CD14-positive monocyte (primary cell): ENCODE measurements at regions not wholly inside any gene's neighbourhood (a gene's known extent, or its start where the extent isn't known, plus 50 kb on each side); places are given as distances from the start of the nearest gene placed in this dataset.

Experiments used
- DNase-seq, 3 donors: peaks; one replicate each; pipeline ENCODE4 v3.0.0-alpha.2; 2011 to 2022
- H2AFZ ChIP-seq: 2 replicates; pipeline ENCODE4 v1.6.0; 2012; ENCODE audit warnings: mild to moderate bottlenecking, low read depth, low read length, inconsistent platforms; ENCODE audit not compliant: insufficient read depth, poor library complexity, severe bottlenecking
- H3K27ac ChIP-seq, 2 donors: 1 replicate in 1 of 2; 2 replicates in 1 of 2; pipeline ENCODE4 v1.5.1; 2012 to 2013; ENCODE audit warnings: low read length in 2 of 2, control low read depth in 1 of 2, inconsistent platforms in 1 of 2, low read depth in 1 of 2, mild to moderate bottlenecking in 1 of 2
- H3K27me3 ChIP-seq, 2 donors: one replicate each; pipeline versions ENCODE4 v1.6.0 to v1.6.1; 2011 to 2013; ENCODE audit warnings: low read length in 2 of 2; ENCODE audit not compliant: control insufficient read depth in 2 of 2, insufficient read depth in 2 of 2
- H3K36me3 ChIP-seq, 2 donors: replicated peaks in 1 of 2; 1 replicate in 1 of 2; 2 replicates in 1 of 2; pipeline versions ENCODE4 v1.5.1 to v1.6.1; 2012 to 2013; ENCODE audit warnings: low read length in 2 of 2, control low read depth in 1 of 2, inconsistent platforms in 1 of 2, mild to moderate bottlenecking in 1 of 2; ENCODE audit not compliant: insufficient read depth in 2 of 2, control insufficient read depth in 1 of 2
- H3K4me1 ChIP-seq, 2 donors: 1 replicate in 1 of 2; 2 replicates in 1 of 2; pipeline versions ENCODE4 v1.5.1 to v1.6.1; 2012 to 2013; ENCODE audit warnings: low read length in 2 of 2, control low read depth in 1 of 2, inconsistent platforms in 1 of 2, mild to moderate bottlenecking in 1 of 2, moderate library complexity in 1 of 2; ENCODE audit not compliant: insufficient read depth in 2 of 2, control insufficient read depth in 1 of 2
- H3K4me2 ChIP-seq: replicated peaks from 2 replicates; pipeline ENCODE3; 2012; ENCODE audit warnings: low read length, moderate library complexity, mild to moderate bottlenecking; ENCODE audit not compliant: poor library complexity, severe bottlenecking; ENCODE audit errors: extremely low read depth
- H3K4me3 ChIP-seq, 3 experiments: fragments of 200-600 bp in 1 of 3; sonication (generic) in 1 of 3; replicated peaks in 1 of 3; 1 replicate in 2 of 3; 2 replicates in 1 of 3; pipeline ENCODE4 v1.5.1; 2011 to 2013; ENCODE audit warnings: low read length in 3 of 3, mild to moderate bottlenecking in 3 of 3, control low read depth in 2 of 3, low read depth in 2 of 3, inconsistent platforms in 1 of 3, moderate library complexity in 1 of 3
- H3K79me2 ChIP-seq: 2 replicates; pipeline ENCODE4 v1.6.0; 2012; ENCODE audit warnings: mild to moderate bottlenecking, control low read depth, inconsistent platforms, low read length, moderate library complexity; ENCODE audit not compliant: insufficient read depth
- H3K9ac ChIP-seq: 2 replicates; pipeline ENCODE4 v1.6.0; 2017; ENCODE audit warnings: low read length, mild to moderate bottlenecking; ENCODE audit not compliant: insufficient read depth, poor library complexity, severe bottlenecking
- H3K9me3 ChIP-seq, 2 donors: replicated peaks in 1 of 2; 1 replicate in 1 of 2; 2 replicates in 1 of 2; pipeline versions ENCODE4 v1.5.1 to v1.6.1; 2012 to 2013; ENCODE audit warnings: low read length in 2 of 2, control low read depth in 1 of 2; ENCODE audit not compliant: control insufficient read depth in 1 of 2, insufficient read depth in 1 of 2
- H4K20me1 ChIP-seq: 2 replicates; pipeline ENCODE4 v1.6.0; 2012; ENCODE audit warnings: mild to moderate bottlenecking, low read length, control low read depth, moderate library complexity; ENCODE audit not compliant: insufficient read depth
- H3K27ac Mint-ChIP-seq, 7 donors: one replicate each; pipeline ENCODE4 v1.8.0; 2020; ENCODE audit warnings: mild to moderate bottlenecking in 7 of 7, mixed read lengths in 7 of 7, moderate library complexity in 6 of 7, inconsistent platforms in 2 of 7
- H3K27me3 Mint-ChIP-seq, 3 donors: one replicate each; pipeline ENCODE4 v1.8.0; 2021 to 2022; ENCODE audit warnings: low read depth in 3 of 3, mild to moderate bottlenecking in 3 of 3, mixed read lengths in 3 of 3, moderate library complexity in 3 of 3, inconsistent platforms in 1 of 3
- H3K36me3 Mint-ChIP-seq, 2 donors: one replicate each; pipeline ENCODE4 v1.8.0; 2020; ENCODE audit warnings: mixed read lengths in 2 of 2, inconsistent platforms in 1 of 2, mild to moderate bottlenecking in 1 of 2
- H3K4me1 Mint-ChIP-seq: one replicate; pipeline ENCODE4 v1.8.0; 2020; ENCODE audit warnings: mild to moderate bottlenecking, mixed read lengths
- H3K4me3 Mint-ChIP-seq, 2 donors: one replicate each; pipeline ENCODE4 v1.8.0; 2020; ENCODE audit warnings: mild to moderate bottlenecking in 2 of 2, mixed read lengths in 2 of 2, moderate library complexity in 1 of 2
- H3K9me3 Mint-ChIP-seq, 7 donors: one replicate each; pipeline ENCODE4 v1.8.0; 2020 to 2022; ENCODE audit warnings: mixed read lengths in 7 of 7, mild to moderate bottlenecking in 6 of 7, moderate library complexity in 6 of 7, inconsistent platforms in 2 of 7
- CTCF ChIP-seq: fragments of 200-600 bp; IDR thresholded peaks from one replicate; pipeline ENCODE4 v1.8.0; 2022; ENCODE audit warnings: antibody characterized with exemption, mild to moderate bottlenecking
- WGBS: methylation state at CpG from one replicate; pipeline ENCODE4 v1.1.5; 2013; ENCODE audit warnings: missing lambda C conversion rate; ENCODE audit not compliant: insufficient coverage; 5-methylcytosine and 5-hydroxymethylcytosine counted together
- intact Hi-C, 2 donors: fragments of 100-400 bp; cut with micrococcal nuclease; formaldehyde crosslinking; loops; one replicate each; pipeline versions ENCODE4 v1.15.0 to v1.15.1; 2023

GRCh38 chr3:10555263-10555662 is 49.9 kb upstream of the ATP2B2 start:
- Histone ChIP-seq H3K4me1 (peaks cover 21 to 22% of the 10 kb centered on the region in 2 donors), H3K9me3 (no peaks in the 10 kb centered on the region), H3K9ac (no peak overlapping the region), H3K4me2 (no peak overlapping the region), H2AFZ (no peak overlapping the region), H3K36me3 (no peaks in the 10 kb centered on the region), H3K27ac (no peak overlapping the region), H3K4me3 (no peak overlapping the region), H3K27me3 (no peaks in the 10 kb centered on the region), H4K20me1 (no peaks in the 10 kb centered on the region), H3K79me2 (no peaks in the 10 kb centered on the region)
- intact Hi-C loops: no loop called here
- Mint-ChIP-seq H3K36me3 (no peaks in the 10 kb centered on the region), H3K4me1 (peaks cover 32% of the 10 kb centered on the region), H3K27me3 (peaks cover 2 to 9% (median 6%) of the 10 kb centered on the region in 3 donors), H3K4me3 (no peak overlapping the region), H3K9me3 (no peaks in the 10 kb centered on the region), H3K27ac (peak overlapping the region in 1 of 7 donors; percentile 70)
- WGBS: 83% methylated on average over 1 of the region's 1 CpG
- no peak for TF ChIP-seq CTCF
- no peak for DNase-seq

DNA sequence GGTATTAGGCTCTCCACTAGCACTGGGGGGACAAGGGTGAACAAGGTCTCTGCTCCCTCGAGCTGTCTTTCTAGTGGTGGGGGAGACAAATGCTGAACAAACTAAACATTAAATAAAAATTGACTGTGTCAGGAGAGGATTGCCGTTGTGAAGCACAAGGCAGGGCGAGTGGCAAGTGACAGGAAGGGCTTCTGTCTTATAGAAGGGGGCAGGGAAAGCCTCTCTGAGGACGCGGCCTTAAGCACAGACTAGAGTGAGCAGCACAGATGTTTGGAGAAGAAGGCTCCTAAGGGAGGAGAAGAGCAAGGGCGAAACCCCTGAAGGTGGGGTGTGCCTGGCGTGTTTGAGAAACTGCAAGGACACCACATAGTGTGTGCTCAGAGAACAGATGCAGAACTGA is 50.9 kb upstream of the ATP2B2 start:
- intact Hi-C loops: no loop called here
- no peak for DNase-seq
- no peaks in the 10 kb centered on the region for H3K79me2 ChIP-seq
- Mint-ChIP-seq H3K4me1 (peaks cover 21% of the 10 kb centered on the region), H3K9me3 (peaks cover 0 to 7% (median 2%) of the 10 kb centered on the region in 7 donors), H3K4me3 (no peak overlapping the region), H3K27me3 (peaks cover 7 to 12% (median 7%) of the 10 kb centered on the region in 3 donors), H3K27ac (no peak overlapping the region), H3K36me3 (no peaks in the 10 kb centered on the region)
- no peaks in the 10 kb centered on the region for H4K20me1 ChIP-seq
- TF ChIP-seq CTCF: no peak
- no peaks in the 10 kb centered on the region for H3K27me3 ChIP-seq
- H3K27ac ChIP-seq: no peak overlapping the region
- 73% methylated on average over 3 of the region's 7 CpGs for WGBS
- no peak overlapping the region for H3K9ac ChIP-seq
- H3K4me1 ChIP-seq: peaks cover 14 to 15% of the 10 kb centered on the region in 2 donors
- H3K4me3 ChIP-seq: no peak overlapping the region
- no peaks in the 10 kb centered on the region for H3K9me3 ChIP-seq
- no peaks in the 10 kb centered on the region for H3K36me3 ChIP-seq
- no peak overlapping the region for H3K4me2 ChIP-seq
- no peak overlapping the region for H2AFZ ChIP-seq
